Sciatic nerve (tissue), 2 donors: ENCODE measurements at regions not wholly inside any gene's neighbourhood (a gene's known extent, or its start where the extent isn't known, plus 50 kb on each side); places are given as distances from the start of the nearest gene placed in this dataset.

Experiments used
- ATAC-seq: fragments of 200-7000 bp; cut with Tn5 transposase; one replicate; pipeline ENCODE4 v1.9.1; 2020; ENCODE audit warnings: mild to moderate bottlenecking, moderate library complexity
- DNase-seq: peaks from one replicate; pipeline ENCODE4 v3.0.0-alpha.2; 2020; ENCODE audit warnings: low spot score
- intact Hi-C: fragments of 100-400 bp; cut with DNase I; formaldehyde crosslinking; loops from one replicate; pipeline ENCODE4 v1.14.2; 2022
- donor health status: DM: no; HTN: no; CAD: no.
- donor health status: DM: no; HTN: no; CAD: no.

- intact Hi-C loops, result no loop called here
- no peak for DNase-seq
- no peak for ATAC-seq
These were observed 1245.6 kb downstream of the OTOL1 start for GRCh38 chr3:162742159-162742717.

- ATAC-seq, result no peak
- intact Hi-C loops, result no loop called here
- no peak for DNase-seq
These were observed 1246.5 kb downstream of the OTOL1 start for GRCh38 chr3:162743091-162743490.

- no peak for DNase-seq
- ATAC-seq, result no peak
- intact Hi-C loops, result no loop called here
These were observed 1264.2 kb downstream of the OTOL1 start for GRCh38 chr3:162760789-162761188.

DNA sequence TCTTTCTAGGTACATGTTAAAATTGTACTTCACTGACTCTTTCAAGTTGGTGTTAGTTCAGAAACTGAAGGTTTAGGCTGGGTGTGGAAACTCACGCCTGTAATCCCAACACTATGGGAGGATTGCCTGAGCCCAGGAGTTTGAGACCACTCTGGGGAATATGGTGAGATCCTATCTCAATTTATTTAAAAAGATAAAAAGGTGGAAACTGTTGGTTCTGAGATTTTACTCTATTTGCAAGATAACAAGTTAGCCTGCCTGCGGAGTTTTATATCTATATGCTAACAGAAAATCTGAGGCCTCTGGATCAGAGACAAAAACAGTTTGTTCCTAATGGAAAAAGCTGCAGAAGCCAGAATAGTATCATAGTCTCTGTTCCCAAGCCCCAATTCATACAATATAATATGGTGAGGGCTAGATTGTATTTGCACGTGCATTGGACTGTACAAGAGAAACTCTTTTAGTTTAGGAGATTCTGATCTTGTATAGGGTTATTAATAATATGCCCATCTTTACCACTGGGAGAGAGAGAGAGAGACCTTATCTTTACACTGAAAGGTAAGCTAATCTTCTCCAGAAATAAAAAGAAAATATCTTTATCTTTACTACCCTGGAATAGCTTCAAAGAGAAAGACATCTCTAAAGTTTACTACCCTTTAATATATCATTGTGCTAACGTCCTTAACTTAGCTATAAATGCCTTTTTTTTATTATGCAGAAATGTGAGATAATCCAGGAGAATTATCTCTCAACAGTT lies 1267.6 kb downstream of the OTOL1 start:
- intact Hi-C loops, result no loop called here
- no peak for DNase-seq
- no peak for ATAC-seq

GRCh38 chr3:162764808-162765071 lies 1268.1 kb downstream of the OTOL1 start:
- ATAC-seq, result no peak
- intact Hi-C loops, result no loop called here

DNA sequence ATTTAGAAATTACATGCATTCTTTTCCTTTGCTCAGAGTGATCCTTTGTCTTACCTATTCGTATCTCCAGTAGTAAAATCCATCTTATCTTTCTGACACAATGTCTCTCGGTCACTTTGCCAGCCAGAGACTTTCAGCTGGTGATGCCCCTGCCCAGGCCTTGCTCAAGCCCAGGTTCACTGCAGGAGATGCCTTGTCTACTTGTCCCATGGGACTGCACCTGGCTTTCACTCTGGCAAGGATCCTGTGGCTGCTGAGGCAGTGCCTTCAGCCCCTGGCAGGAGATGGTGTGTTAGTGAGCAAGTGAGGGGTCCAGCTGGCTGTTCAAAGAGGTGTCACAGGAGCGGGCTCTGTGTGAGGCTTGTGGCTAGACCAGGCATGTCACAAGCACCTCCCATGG lies 1268.9 kb downstream of the OTOL1 start:
- ATAC-seq, result no peak
- no peak for DNase-seq
- intact Hi-C loops, result no loop called here

More at GRCh38 chr3:162764808-162765071, 1268.1 kb downstream of the OTOL1 start:
- DNase-seq, result no peak

- intact Hi-C loops, result no loop called here
- ATAC-seq (no peak), DNase-seq (no peak)
These were observed 1273.0 kb downstream of the OTOL1 start for GRCh38 chr3:162769564-162769963.

GRCh38 chr3:162770551-162770950 lies 1273.9 kb downstream of the OTOL1 start:
- ATAC-seq (no peak), DNase-seq (no peak)
- intact Hi-C loops, result no loop called here

GRCh38 chr3:162774613-162775100 lies 1278.0 kb downstream of the OTOL1 start:
- no peak for DNase-seq
- intact Hi-C loops, result no loop called here
- ATAC-seq, result no peak

DNA sequence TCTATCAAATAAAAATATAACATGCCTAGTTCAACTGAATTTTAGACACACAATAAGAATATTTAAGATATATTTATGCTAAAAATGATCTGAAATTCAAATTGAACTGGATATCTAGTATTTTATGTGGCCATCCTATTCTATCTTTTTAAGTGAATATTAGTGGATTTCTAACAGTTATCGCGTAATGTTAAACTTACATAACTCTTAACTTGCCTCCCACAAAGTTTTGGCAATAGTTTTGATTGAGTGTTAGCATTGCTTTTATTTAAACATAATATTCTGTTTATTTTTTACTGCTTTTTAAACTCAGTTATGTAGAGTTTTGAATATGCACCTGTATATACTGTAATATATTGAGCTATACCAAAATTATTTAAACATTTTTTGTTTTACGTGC lies 1279.5 kb downstream of the OTOL1 start:
- intact Hi-C loops, result no loop called here
- ATAC-seq (no peak), DNase-seq (no peak)

DNA sequence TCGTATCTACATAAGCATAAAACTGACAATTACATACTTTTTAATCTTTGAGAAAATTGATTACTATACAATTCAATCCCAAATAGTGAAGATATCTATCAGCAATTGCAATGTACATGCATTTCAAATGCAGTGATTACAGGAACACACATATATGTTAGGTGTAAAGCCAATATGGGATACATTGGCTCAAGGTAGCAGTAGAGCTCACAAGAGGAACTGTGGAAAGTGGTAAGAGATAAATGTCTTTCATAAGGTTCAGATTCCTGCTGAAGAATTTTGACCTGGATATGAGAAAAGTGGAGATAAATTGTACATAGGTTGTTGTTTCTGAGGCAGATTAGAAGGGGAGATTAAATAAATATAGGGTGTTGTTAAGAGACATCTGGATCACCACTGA lies 1280.5 kb downstream of the OTOL1 start:
- DNase-seq (no peak), ATAC-seq (no peak)
- intact Hi-C loops, result no loop called here

DNA sequence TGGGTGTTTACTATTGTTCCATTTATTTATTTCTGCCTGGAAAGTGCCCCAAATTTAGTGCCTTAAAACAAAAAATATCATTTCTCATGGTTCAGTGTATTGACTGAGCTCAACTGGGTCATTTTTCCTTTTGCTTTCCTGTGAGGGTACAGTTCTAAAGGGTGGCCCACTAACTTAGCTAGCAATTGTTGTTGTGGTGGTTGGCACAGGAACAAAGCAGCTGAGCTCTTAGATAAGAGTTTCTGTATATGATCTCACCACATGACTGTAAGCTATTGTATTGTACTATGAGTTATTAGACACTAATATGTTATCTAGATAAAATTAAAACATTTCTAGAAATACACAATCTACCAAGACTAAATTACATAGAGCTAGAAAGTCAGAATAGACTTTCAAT lies 1283.7 kb downstream of the OTOL1 start:
- DNase-seq (no peak), ATAC-seq (no peak)
- intact Hi-C loops, result no loop called here

- no peak for DNase-seq
- no peak for ATAC-seq
- intact Hi-C loops, result no loop called here
These were observed 1303.3 kb downstream of the OTOL1 start for GRCh38 chr3:162799910-162800309.

DNA sequence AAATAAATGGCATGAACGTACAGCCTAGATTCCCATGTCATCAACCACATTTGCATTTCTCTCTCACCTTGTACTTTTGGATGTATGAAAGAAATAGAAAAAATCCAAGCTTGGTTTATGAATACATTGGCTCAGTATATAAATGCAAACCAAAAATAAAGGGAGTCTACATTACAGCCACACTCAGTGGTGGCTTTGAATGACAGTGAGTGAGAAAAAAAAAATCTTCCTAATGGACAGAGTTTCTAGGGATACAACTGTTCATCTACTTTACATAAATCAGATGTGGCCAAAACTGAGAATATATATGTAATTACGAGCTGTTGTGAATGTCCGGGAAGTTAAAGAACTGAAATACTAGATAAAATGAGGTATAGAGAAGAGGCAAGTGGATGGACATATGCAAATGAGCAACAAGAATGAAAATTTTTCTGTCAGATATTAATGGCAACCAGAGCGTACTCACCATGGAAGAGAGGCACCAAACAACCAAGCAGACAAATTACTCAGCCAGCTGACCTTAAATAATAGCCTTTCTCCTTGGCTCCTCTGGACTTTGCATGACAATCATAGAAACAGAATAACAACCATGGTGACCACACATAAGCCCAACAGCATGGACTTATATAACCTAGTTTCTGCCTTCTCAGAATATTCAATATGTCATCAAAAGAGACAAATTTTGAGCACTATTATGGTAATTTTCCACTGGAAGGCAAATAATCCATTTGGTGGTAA lies 1305.8 kb downstream of the OTOL1 start:
- intact Hi-C loops, result no loop called here
- DNase-seq (no peak), ATAC-seq (no peak)

- ATAC-seq (no peak), DNase-seq (no peak)
- intact Hi-C loops, result no loop called here
These were observed 1314.2 kb downstream of the OTOL1 start for GRCh38 chr3:162810776-162811175.

GRCh38 chr3:162842549-162843216 lies 1346.1 kb downstream of the OTOL1 start:
- no peak for DNase-seq
- ATAC-seq, result no peak
- intact Hi-C loops, result no loop called here

GRCh38 chr3:162845918-162846317 lies 1349.3 kb downstream of the OTOL1 start:
- ATAC-seq, result no peak
- no peak for DNase-seq
- intact Hi-C loops, result no loop called here

GRCh38 chr3:162847511-162847910 lies 1350.9 kb downstream of the OTOL1 start:
- ATAC-seq, result no peak
- intact Hi-C loops, result no loop called here

GRCh38 chr3:162863579-162863978 lies 1367.0 kb downstream of the OTOL1 start:
- DNase-seq, result no peak
- intact Hi-C loops, result no loop called here
- ATAC-seq, result no peak

More at GRCh38 chr3:162847511-162847910, 1350.9 kb downstream of the OTOL1 start:
- DNase-seq, result no peak

DNA sequence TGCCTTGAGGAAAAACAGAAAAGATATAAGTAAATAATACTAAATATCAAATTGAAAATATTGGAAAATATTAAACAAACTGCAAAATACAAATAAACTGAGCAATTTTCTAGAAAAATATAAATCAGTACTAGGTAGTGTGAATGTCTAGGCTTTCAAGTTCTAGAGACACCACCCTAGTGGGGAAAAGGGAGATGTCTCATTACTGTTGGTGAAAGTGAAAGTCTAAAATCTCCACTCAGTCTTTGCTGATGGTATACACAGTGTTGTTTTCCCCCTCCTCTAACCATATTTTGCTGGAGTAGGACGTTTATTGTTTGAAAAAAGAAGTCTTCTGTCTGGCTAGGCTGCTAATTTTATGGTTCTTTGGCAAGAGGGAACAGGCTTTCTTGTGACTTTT lies 1368.9 kb downstream of the OTOL1 start:
- no peak for ATAC-seq
- intact Hi-C loops, result no loop called here

More for the DNA sequence above, 1368.9 kb downstream of the OTOL1 start:
- DNase-seq, result no peak
